IMR-90 (cell line): ENCODE measurements at regions not wholly inside any gene's neighbourhood (a gene's known extent, or its start where the extent isn't known, plus 50 kb on each side); places are given as distances from the start of the nearest gene placed in this dataset.

Experiments used
- ATAC-seq: fragments of 200-7000 bp; cut with Tn5 transposase; 2 replicates; pipeline ENCODE4 v1.9.1; 2020; ENCODE audit warnings: low read depth, mild to moderate bottlenecking, moderate library complexity
- BruUV-seq: library from RNA; stranded (reverse); fragments of 400-500 nt; replicated peaks from 2 replicates; lab custom pipeline; 2021; lab: Mats Ljungman, UMichigan
- CTCF ChIA-PET: fragments of 300-600 bp; formaldehyde crosslinking; extraction: SDS; loops from one replicate; lab custom pipeline; 2021; ENCODE audit warnings: antibody characterized with exemption; lab: Yijun Ruan, JAX
- POLR2A ChIA-PET: fragments of 300-600 bp; sonication (Branson Sonifier 250); formaldehyde crosslinking; loops from one replicate; lab custom pipeline; 2022; ENCODE audit warnings: antibody characterized with exemption; ENCODE audit not compliant: unreplicated experiment; lab: Charles Lee
- DNase-seq: peaks from one replicate; pipeline ENCODE4 v3.0.0; 2013
- H2AFZ ChIP-seq: replicated peaks from 2 replicates; pipeline ENCODE3; 2013; ENCODE audit warnings: low read length, mild to moderate bottlenecking; ENCODE audit not compliant: poor library complexity
- H2AK5ac ChIP-seq: 2 replicates; pipeline ENCODE4 v1.6.1; 2013; ENCODE audit warnings: low read depth, low read length, inconsistent platforms
- H2AK9ac ChIP-seq: replicated peaks from 2 replicates; pipeline ENCODE3; 2013; ENCODE audit warnings: mild to moderate bottlenecking, low read depth, low read length, moderate library complexity; ENCODE audit not compliant: poor library complexity
- H2BK120ac ChIP-seq: 2 replicates; pipeline ENCODE4 v1.6.1; 2013; ENCODE audit warnings: low read depth, low read length, inconsistent platforms
- H2BK15ac ChIP-seq: 3 replicates; pipeline ENCODE4 v1.6.1; 2013; ENCODE audit warnings: low read depth, low read length, inconsistent platforms
- H2BK20ac ChIP-seq: 2 replicates; pipeline ENCODE4 v1.6.1; 2013; ENCODE audit warnings: low read depth, mild to moderate bottlenecking, inconsistent platforms, low read length, moderate library complexity
- H2BK5ac ChIP-seq: 2 replicates; pipeline ENCODE4 v1.6.1; 2013; ENCODE audit warnings: mild to moderate bottlenecking, low read depth, low read length, inconsistent platforms; ENCODE audit not compliant: poor library complexity, severe bottlenecking
- H3K14ac ChIP-seq: replicated peaks from 2 replicates; pipeline ENCODE4 v1.6.1; 2013; ENCODE audit warnings: low read depth, low read length, inconsistent platforms
- H3K18ac ChIP-seq: 2 replicates; pipeline ENCODE4 v1.6.1; 2013; ENCODE audit warnings: low read depth, low read length, control low read depth
- H3K23ac ChIP-seq: 2 replicates; pipeline ENCODE4 v1.6.1; 2013; ENCODE audit warnings: low read depth, low read length, inconsistent platforms
- H3K27ac ChIP-seq: 2 replicates; pipeline ENCODE4 v1.5.1; 2013; ENCODE audit warnings: mild to moderate bottlenecking, control low read depth, low read length; ENCODE audit not compliant: insufficient read depth
- H3K27me3 ChIP-seq: 2 replicates; pipeline ENCODE4 v1.6.1; 2013; ENCODE audit warnings: low read length; ENCODE audit not compliant: control insufficient read depth, insufficient read depth
- H3K36me3 ChIP-seq: 2 replicates; pipeline ENCODE4 v1.6.1; 2013; ENCODE audit warnings: low read length, mixed read lengths; ENCODE audit not compliant: control insufficient read depth, insufficient read depth
- H3K4ac ChIP-seq: 2 replicates; pipeline ENCODE4 v1.6.1; 2013; ENCODE audit warnings: low read depth, low read length, inconsistent platforms
- H3K4me1 ChIP-seq: 2 replicates; pipeline ENCODE4 v1.6.1; 2013; ENCODE audit warnings: low read length, mixed read lengths; ENCODE audit not compliant: control insufficient read depth, insufficient read depth
- H3K4me2 ChIP-seq: 2 replicates; pipeline ENCODE4 v1.6.1; 2013; ENCODE audit warnings: low read depth, mild to moderate bottlenecking, control low read depth, low read length, moderate library complexity
- H3K4me3 ChIP-seq: 2 replicates; pipeline ENCODE4 v1.5.1; 2013; ENCODE audit warnings: low read depth, mild to moderate bottlenecking, control low read depth, low read length, moderate library complexity; ENCODE audit not compliant: insufficient read depth
- H3K56ac ChIP-seq: 2 replicates; pipeline ENCODE4 v1.6.1; 2013; ENCODE audit warnings: low read length, inconsistent platforms; ENCODE audit not compliant: insufficient read depth; ENCODE audit errors: extremely low read depth
- H3K79me1 ChIP-seq, 2 experiments: 2 replicates each; pipeline ENCODE4 v1.6.1; 2013; ENCODE audit warnings: low read length in 2 of 2, inconsistent platforms in 1 of 2, low read depth in 1 of 2
- H3K9ac ChIP-seq: 2 replicates; pipeline ENCODE4 v1.6.1; 2013; ENCODE audit warnings: low read depth, low read length, control low read depth
- H3K9me1 ChIP-seq: 2 replicates; pipeline ENCODE4 v1.6.1; 2013; ENCODE audit warnings: low read length, inconsistent platforms; ENCODE audit not compliant: insufficient read depth
- H3K9me3 ChIP-seq: 2 replicates; pipeline ENCODE4 v1.6.1; 2013; ENCODE audit warnings: low read length; ENCODE audit not compliant: control insufficient read depth, insufficient read depth
- H4K20me1 ChIP-seq: 2 replicates; pipeline ENCODE4 v1.6.1; 2013; ENCODE audit warnings: low read length, inconsistent platforms; ENCODE audit not compliant: insufficient read depth
- H4K5ac ChIP-seq: 2 replicates; pipeline ENCODE4 v1.6.1; 2013; ENCODE audit warnings: mild to moderate bottlenecking, low read depth, low read length, control low read depth
- H4K8ac ChIP-seq, 2 experiments: 2 replicates each; pipeline ENCODE4 v1.6.1; 2013; ENCODE audit warnings: low read depth in 2 of 2, low read length in 2 of 2, control low read depth in 1 of 2, inconsistent platforms in 1 of 2
- H4K91ac ChIP-seq: 2 replicates; pipeline ENCODE4 v1.6.1; 2013; ENCODE audit warnings: low read depth, low read length, inconsistent platforms; ENCODE audit not compliant: insufficient read depth
- BHLHE40 ChIP-seq: fragments of 150-350 bp; IDR thresholded peaks from 2 replicates; pipeline ENCODE4 v1.6.1; 2016; ENCODE audit warnings: mild to moderate bottlenecking, low read depth, low read length
- CEBPB ChIP-seq: IDR thresholded peaks from 2 replicates; pipeline ENCODE4 v1.6.1; 2012; ENCODE audit warnings: low read depth, low read length, improper control_type of control experiment
- CHD1 ChIP-seq: IDR thresholded peaks from 2 replicates; pipeline ENCODE4 v1.6.1; 2012; ENCODE audit warnings: low read depth, low read length, improper control_type of control experiment
- ELK1 ChIP-seq: fragments of 150-350 bp; IDR thresholded peaks from 2 replicates; pipeline ENCODE4 v1.6.1; 2016; ENCODE audit warnings: low read depth, mild to moderate bottlenecking, low read length, moderate library complexity, borderline replicate concordance
- FOS ChIP-seq: fragments of 150-350 bp; IDR thresholded peaks from 2 replicates; pipeline ENCODE4 v1.6.1; 2016; ENCODE audit warnings: low read depth, low read length
- MAFK ChIP-seq: IDR thresholded peaks from 2 replicates; pipeline ENCODE4 v1.6.1; 2012; ENCODE audit warnings: low read depth, low read length, improper control_type of control experiment
- MXI1 ChIP-seq: IDR thresholded peaks from 2 replicates; pipeline ENCODE4 v1.6.1; 2012; ENCODE audit warnings: low read depth, mild to moderate bottlenecking, low read length, moderate library complexity, borderline replicate concordance
- NFE2L2 ChIP-seq: fragments of 150-350 bp; IDR thresholded peaks from 2 replicates; pipeline ENCODE4 v1.6.1; 2016; ENCODE audit warnings: low read depth, mild to moderate bottlenecking, low read length
- RAD21 ChIP-seq: IDR thresholded peaks from 2 replicates; pipeline ENCODE4 v1.6.1; 2012; ENCODE audit warnings: low read length, improper control_type of control experiment
- RCOR1 ChIP-seq: IDR thresholded peaks from 2 replicates; pipeline ENCODE4 v1.6.1; 2012; ENCODE audit warnings: mild to moderate bottlenecking, low read length, improper control_type of control experiment; ENCODE audit not compliant: insufficient replicate concordance
- SMC3 ChIP-seq: fragments of 150-350 bp; IDR thresholded peaks from 2 replicates; pipeline ENCODE4 v1.6.1; 2016; ENCODE audit warnings: low read depth, mild to moderate bottlenecking, antibody characterized with exemption, low read length, moderate library complexity
- WGBS, 2 experiments: methylation state at CpG; one replicate each; pipeline versions ENCODE4 v1.1.5 to v1.1.7; 2013; ENCODE audit warnings: missing lambda C conversion rate in 2 of 2; ENCODE audit not compliant: insufficient read length in 1 of 2; ENCODE audit errors: extremely low coverage in 2 of 2; 5-methylcytosine and 5-hydroxymethylcytosine counted together
- dilution Hi-C: fragments of 300-500 bp; cut with HindIII; formaldehyde crosslinking; loops from one replicate; pipeline ENCODE4 v1.14.3; 2018; ENCODE audit warnings: low sequenced_read_pairs; ENCODE audit not compliant: unreplicated experiment
- in situ Hi-C: fragments of 300-500 bp; cut with MboI; formaldehyde crosslinking; loops from 3 replicates; pipeline ENCODE4 v1.14.3; 2019; ENCODE audit warnings: low sequenced_read_pairs, inconsistent platforms, mixed read lengths
- intact Hi-C: fragments of 100-400 bp; cut with micrococcal nuclease; formaldehyde crosslinking; loops from 2 replicates; pipeline ENCODE4 v1.10.0; 2022
- TF ChIP-seq, protein P1 (sequence below): conservative IDR thresholded peaks from 2 replicates; pipeline ENCODE4 v1.5.1; 2012; ENCODE audit warnings: mild to moderate bottlenecking, low read depth, low read length, improper control_type of control experiment
- TF ChIP-seq, protein P2 (sequence below): fragments of 150-350 bp; IDR thresholded peaks from 2 replicates; pipeline ENCODE4 v1.6.1; 2017; ENCODE audit warnings: mild to moderate bottlenecking, antibody characterized with exemption, low read length, low read depth

DNA sequence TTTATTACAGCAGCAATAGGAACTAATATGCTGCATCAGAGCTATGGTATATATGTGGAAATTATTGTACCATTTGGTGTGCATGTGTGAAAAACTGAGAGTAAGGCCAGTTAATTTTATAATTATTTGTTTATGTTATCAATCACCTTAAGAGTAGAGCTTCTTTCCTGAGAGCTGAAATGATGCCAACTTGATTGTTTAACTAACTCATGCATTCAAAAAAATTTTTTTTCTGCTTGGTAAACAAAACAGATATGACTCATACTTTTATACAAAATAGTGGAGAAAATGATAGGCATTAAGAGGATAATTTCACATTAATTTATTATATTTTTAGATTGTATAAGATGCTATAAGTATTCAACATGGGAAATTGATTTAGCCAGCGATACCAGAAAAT, 622.7 kb downstream of the RAPGEF2 start:
- Histone ChIP-seq H3K36me3 (no peaks in the 10 kb centered on the region), H2AFZ (no peak overlapping the region), H2BK120ac (no peak overlapping the region), H4K20me1 (no peaks in the 10 kb centered on the region), H3K56ac (no peak overlapping the region), H3K4me3 (no peak overlapping the region), H3K9ac (no peak overlapping the region), H4K8ac (no peak overlapping the region), H3K4me1 (no peaks in the 10 kb centered on the region), H2BK5ac (no peak overlapping the region), H3K23ac (no peak overlapping the region), H3K18ac (no peak overlapping the region), H4K5ac (no peak overlapping the region), H2BK15ac (no peak overlapping the region), H3K4me2 (no peak overlapping the region), H3K9me3 (peaks cover 13% of the 10 kb centered on the region), H3K9me1 (no peaks in the 10 kb centered on the region), H2BK20ac (no peak overlapping the region), H3K14ac (no peak overlapping the region), H3K4ac (no peak overlapping the region), H2AK9ac (no peak overlapping the region), H3K27me3 (no peaks in the 10 kb centered on the region), H4K91ac (no peak overlapping the region), H2AK5ac (no peak overlapping the region), H3K27ac (no peak overlapping the region), H3K79me1 (no peaks in the 10 kb centered on the region)
- ChIA-PET POLR2A (no interaction called here), CTCF (no interaction called here)
- no peak for ATAC-seq
- no TSS peak for BruUV-seq
- intact Hi-C loops (no loop called here), dilution Hi-C loops (no loop called here), in situ Hi-C loops (no loop called here)
- TF ChIP-seq FOS (no peak), RAD21 (no peak), MXI1 (no peak), SMC3 (no peak), ELK1 (no peak), CHD1 (no peak), CEBPB (no peak), RCOR1 (no peak), NFE2L2 (no peak), MAFK (no peak), BHLHE40 (no peak)
- TF ChIP-seq, protein P1, sequence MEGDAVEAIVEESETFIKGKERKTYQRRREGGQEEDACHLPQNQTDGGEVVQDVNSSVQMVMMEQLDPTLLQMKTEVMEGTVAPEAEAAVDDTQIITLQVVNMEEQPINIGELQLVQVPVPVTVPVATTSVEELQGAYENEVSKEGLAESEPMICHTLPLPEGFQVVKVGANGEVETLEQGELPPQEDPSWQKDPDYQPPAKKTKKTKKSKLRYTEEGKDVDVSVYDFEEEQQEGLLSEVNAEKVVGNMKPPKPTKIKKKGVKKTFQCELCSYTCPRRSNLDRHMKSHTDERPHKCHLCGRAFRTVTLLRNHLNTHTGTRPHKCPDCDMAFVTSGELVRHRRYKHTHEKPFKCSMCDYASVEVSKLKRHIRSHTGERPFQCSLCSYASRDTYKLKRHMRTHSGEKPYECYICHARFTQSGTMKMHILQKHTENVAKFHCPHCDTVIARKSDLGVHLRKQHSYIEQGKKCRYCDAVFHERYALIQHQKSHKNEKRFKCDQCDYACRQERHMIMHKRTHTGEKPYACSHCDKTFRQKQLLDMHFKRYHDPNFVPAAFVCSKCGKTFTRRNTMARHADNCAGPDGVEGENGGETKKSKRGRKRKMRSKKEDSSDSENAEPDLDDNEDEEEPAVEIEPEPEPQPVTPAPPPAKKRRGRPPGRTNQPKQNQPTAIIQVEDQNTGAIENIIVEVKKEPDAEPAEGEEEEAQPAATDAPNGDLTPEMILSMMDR: no peak
- TF ChIP-seq, protein P2, sequence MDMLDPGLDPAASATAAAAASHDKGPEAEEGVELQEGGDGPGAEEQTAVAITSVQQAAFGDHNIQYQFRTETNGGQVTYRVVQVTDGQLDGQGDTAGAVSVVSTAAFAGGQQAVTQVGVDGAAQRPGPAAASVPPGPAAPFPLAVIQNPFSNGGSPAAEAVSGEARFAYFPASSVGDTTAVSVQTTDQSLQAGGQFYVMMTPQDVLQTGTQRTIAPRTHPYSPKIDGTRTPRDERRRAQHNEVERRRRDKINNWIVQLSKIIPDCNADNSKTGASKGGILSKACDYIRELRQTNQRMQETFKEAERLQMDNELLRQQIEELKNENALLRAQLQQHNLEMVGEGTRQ: no peak
- no peak for DNase-seq
- WGBS, 2 experiments: no CpG with 5 or more reads among the region's 1 CpG
